HepG2 (cell line): ENCODE measurements at regions not wholly inside any gene's neighbourhood (a gene's known extent, or its start where the extent isn't known, plus 50 kb on each side); places are given as distances from the start of the nearest gene placed in this dataset.

Experiments used
- ATAC-seq: fragments of 200-7000 bp; cut with Tn5 transposase; 3 replicates; pipeline ENCODE4 v1.9.1; 2020; ENCODE audit warnings: mild to moderate bottlenecking, moderate library complexity
- BruUV-seq: library from RNA; stranded (reverse); fragments of 400-500 nt; replicated peaks from 2 replicates; lab custom pipeline; 2021; lab: Mats Ljungman, UMichigan
- CTCF ChIA-PET: fragments of 300-600 bp; formaldehyde crosslinking; extraction: SDS; loops from one replicate; lab custom pipeline; 2021; ENCODE audit warnings: low total read pairs, inconsistent platforms, low intra/inter-chr PET ratio; lab: Yijun Ruan, JAX
- POLR2A ChIA-PET: fragments of 350-600 bp; sonication (Branson Sonifier 250); formaldehyde crosslinking; loops from one replicate; lab custom pipeline; 2020; ENCODE audit warnings: antibody characterized with exemption, inconsistent platforms; lab: Yijun Ruan, JAX
- DNase-seq: peaks from one replicate; pipeline ENCODE4 v3.0.0-alpha.2; 2015; ENCODE audit warnings: low spot score
- FAIRE-seq: peaks from 3 replicates; lab custom pipeline; 2011; peaks lifted over from hg19 to GRCh38; lab: Jason Lieb, UNC
- H2AFZ ChIP-seq: one replicate; pipeline ENCODE4 v1.6.1; 2011; ENCODE audit warnings: low read length, inconsistent platforms
- H3K27ac ChIP-seq: fragments of 300-600 bp; 3 replicates; pipeline ENCODE4 v1.8.0; 2011; ENCODE audit warnings: mixed run types, mild to moderate bottlenecking, mixed read lengths, low read length, inconsistent platforms; ENCODE audit not compliant: insufficient read depth; ENCODE audit errors: extremely low read length
- H3K27me3 ChIP-seq, 2 experiments: fragments of 200-600 bp in 1 of 2; 2 replicates in 1 of 2; 3 replicates in 1 of 2; pipeline versions ENCODE4 v1.6.0 to v1.8.0; 2011; ENCODE audit warnings: low read length in 2 of 2, mild to moderate bottlenecking in 2 of 2, moderate library complexity in 2 of 2, inconsistent platforms in 1 of 2; ENCODE audit not compliant: insufficient read depth in 2 of 2, control insufficient read depth in 1 of 2
- H3K36me3 ChIP-seq, 2 experiments: fragments of 200-600 bp in 1 of 2; replicated peaks in 1 of 2; 2 replicates in 1 of 2; 3 replicates in 1 of 2; pipeline versions ENCODE4 v1.5.1 to v1.8.0; 2011; ENCODE audit warnings: low read length in 2 of 2, inconsistent platforms in 1 of 2; ENCODE audit not compliant: insufficient read depth in 2 of 2, control insufficient read depth in 1 of 2
- H3K4me1 ChIP-seq: 2 replicates; pipeline ENCODE4 v1.5.1; 2012; ENCODE audit warnings: low read length, inconsistent platforms; ENCODE audit not compliant: insufficient read depth
- H3K4me2 ChIP-seq: 2 replicates; pipeline ENCODE4 v1.6.0; 2011; ENCODE audit warnings: low read depth, low read length, inconsistent platforms
- H3K4me3 ChIP-seq, 3 experiments: fragments of 200-600 bp in 1 of 3; sonication (generic), shearing (Covaris generic) in 1 of 3; replicated peaks in 1 of 3; 2 replicates each; pipeline ENCODE4 v1.5.1; 2011 to 2016; ENCODE audit warnings: low read length in 3 of 3, inconsistent platforms in 2 of 3, low read depth in 2 of 3, mild to moderate bottlenecking in 2 of 3, control low read depth in 1 of 3, mixed read lengths in 1 of 3; ENCODE audit not compliant: insufficient read depth in 1 of 3
- H3K79me2 ChIP-seq: one replicate; pipeline ENCODE4 v1.6.1; 2011; ENCODE audit warnings: low read length, inconsistent platforms; ENCODE audit not compliant: insufficient read depth
- H3K9ac ChIP-seq: 2 replicates; pipeline ENCODE4 v1.6.0; 2011; ENCODE audit warnings: mild to moderate bottlenecking, low read depth, low read length, inconsistent platforms; ENCODE audit not compliant: insufficient read depth
- H3K9me3 ChIP-seq: 2 replicates; pipeline ENCODE4 v1.5.1; 2012; ENCODE audit warnings: mild to moderate bottlenecking, low read length
- H4K20me1 ChIP-seq: 2 replicates; pipeline ENCODE4 v1.6.0; 2011; ENCODE audit warnings: inconsistent platforms, mild to moderate bottlenecking, low read length, moderate library complexity; ENCODE audit not compliant: insufficient read depth
- GATAD2A ChIP-seq: IDR thresholded peaks from 2 replicates; pipeline ENCODE4 v1.6.1; 2016
- KAT7 ChIP-seq: IDR thresholded peaks from 2 replicates; pipeline ENCODE4 v1.6.1; 2018; ENCODE audit warnings: borderline replicate concordance, missing compliant biosample characterization
- MTF2 ChIP-seq: sonication (generic); formaldehyde crosslinking; IDR thresholded peaks from 2 replicates; pipeline ENCODE4 v1.5.0; 2020; ENCODE audit warnings: missing genetic modification reagents, borderline replicate concordance
- MXD4 ChIP-seq: IDR thresholded peaks from 2 replicates; pipeline ENCODE4 v1.6.1; 2016; ENCODE audit warnings: mild to moderate bottlenecking, missing biosample characterization, missing genetic modification reagents
- NFE2L2 ChIP-seq: fragments of 150-350 bp; IDR thresholded peaks from 2 replicates; pipeline ENCODE4 v1.6.1; 2014; ENCODE audit warnings: low read length
- RBFOX2 ChIP-seq: fragments of 200-400 bp; formaldehyde crosslinking; IDR thresholded peaks from 2 replicates; pipeline ENCODE4 v1.6.1; 2017; ENCODE audit warnings: low read depth, mild to moderate bottlenecking, low read length
- WGBS: methylation state at CpG from one replicate; pipeline ENCODE4 v1.1.6; 2017; ENCODE audit warnings: low lambda C conversion rate; 5-methylcytosine and 5-hydroxymethylcytosine counted together
- in situ Hi-C: cut with HindIII; loops from 2 replicates; pipeline ENCODE4 v1.10.0; 2017; ENCODE audit warnings: low pct_unique_long_range_greater_than_20kb; ENCODE audit not compliant: extremely low pct_ligation_motif_present
- intact Hi-C: fragments of 100-400 bp; cut with micrococcal nuclease; formaldehyde crosslinking; loops from one replicate; pipeline ENCODE4 v1.10.0; 2022; ENCODE audit not compliant: unreplicated experiment
- TF ChIP-seq, protein P1 (sequence below): sonication (generic); formaldehyde crosslinking; IDR thresholded peaks from 2 replicates; pipeline ENCODE4 v1.4.0; 2020; ENCODE audit warnings: missing genetic modification reagents, mild to moderate bottlenecking, borderline replicate concordance

DNA sequence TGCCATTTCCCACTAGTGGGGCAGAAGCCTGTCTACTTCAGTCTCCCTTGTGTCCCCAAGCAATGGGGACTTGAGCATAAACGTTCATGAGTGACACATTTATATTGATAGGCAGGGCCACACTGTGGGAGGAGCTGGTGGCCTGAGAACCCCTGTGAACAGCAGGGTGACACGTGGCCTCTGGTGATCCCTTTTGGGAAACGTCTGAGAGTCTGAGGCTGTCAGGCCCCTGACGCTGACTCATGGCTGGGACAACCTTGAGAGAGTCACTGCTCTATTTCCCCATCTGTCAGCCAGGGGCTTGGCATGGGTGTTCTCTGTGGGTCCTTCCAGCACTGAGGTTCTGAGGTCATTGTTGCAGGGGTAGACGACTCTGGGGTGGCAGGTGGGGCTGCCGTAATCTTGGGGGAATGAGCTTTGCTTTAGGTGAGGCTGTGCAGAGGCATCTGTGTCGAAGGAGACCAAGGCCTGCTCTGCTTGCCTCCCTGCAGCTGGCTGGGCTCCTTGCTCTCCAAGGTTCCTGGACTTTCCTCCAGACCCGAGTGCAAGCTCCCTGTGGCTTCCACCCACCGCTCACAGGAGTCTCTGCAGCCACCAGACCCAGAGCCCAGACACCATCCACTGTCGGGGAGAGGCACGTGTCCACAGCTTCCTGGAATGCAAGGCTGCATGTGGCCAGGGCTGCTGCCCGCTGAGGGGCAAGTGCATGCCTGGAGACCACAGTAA lies 54.7 kb downstream of the SMIM38 start (continued):
- TF ChIP-seq, protein P1, sequence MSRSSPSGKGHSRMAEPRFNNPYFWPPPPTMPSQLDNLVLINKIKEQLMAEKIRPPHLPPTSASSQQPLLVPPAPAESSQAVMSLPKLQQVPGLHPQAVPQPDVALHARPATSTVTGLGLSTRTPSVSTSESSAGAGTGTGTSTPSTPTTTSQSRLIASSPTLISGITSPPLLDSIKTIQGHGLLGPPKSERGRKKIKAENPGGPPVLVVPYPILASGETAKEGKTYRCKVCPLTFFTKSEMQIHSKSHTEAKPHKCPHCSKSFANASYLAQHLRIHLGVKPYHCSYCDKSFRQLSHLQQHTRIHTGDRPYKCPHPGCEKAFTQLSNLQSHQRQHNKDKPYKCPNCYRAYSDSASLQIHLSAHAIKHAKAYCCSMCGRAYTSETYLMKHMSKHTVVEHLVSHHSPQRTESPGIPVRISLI (CRISPR knock-in tag), result no peak
- TF ChIP-seq GATAD2A (CRISPR knock-in tag) (no peak), MTF2 (no peak), NFE2L2 (no peak)

DNA sequence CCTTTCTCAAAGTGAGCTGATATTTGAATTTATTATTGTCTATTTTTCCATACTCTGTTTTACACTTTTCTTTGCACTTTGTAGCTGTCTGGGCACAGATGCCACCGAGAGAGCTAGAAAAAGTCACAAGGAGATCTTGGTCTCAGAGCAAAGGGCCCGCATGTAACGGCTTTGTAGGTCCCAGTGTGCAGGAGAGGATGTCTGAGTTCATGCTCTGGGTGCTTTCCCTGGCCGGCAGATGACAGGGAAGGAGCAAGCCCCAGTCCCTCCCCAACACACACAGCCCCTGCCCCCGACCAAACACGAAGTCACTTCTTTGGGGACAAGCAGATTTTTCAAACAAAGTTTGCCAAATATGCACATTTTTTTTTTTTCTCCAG lies 55.8 kb downstream of the SMIM38 start:
- no peaks in the 10 kb centered on the region for H4K20me1 ChIP-seq
- TF ChIP-seq RBFOX2 (no peak), KAT7 (CRISPR knock-in tag) (no peak), MXD4 (CRISPR knock-in tag) (no peak)
- 2% methylated on average over 6 of the region's 6 CpGs for WGBS
- no peak overlapping the region for H2AFZ ChIP-seq
- no peaks in the 10 kb centered on the region for H3K36me3 ChIP-seq
- no peak overlapping the region for H3K4me3 ChIP-seq
- peaks cover 4 to 14% of the 10 kb centered on the region in 2 experiments for H3K27me3 ChIP-seq
- no peaks in the 10 kb centered on the region for H3K79me2 ChIP-seq
- FAIRE-seq (no peak), DNase-seq (no peak), ATAC-seq (no peak)
- ChIA-PET CTCF (interaction anchor here (0.5 to 1.9 kb wide), 4 partner anchors 79 to 110 kb away, joined by 3 to 5 read pairs (median 4); no protein-coding TSS in a partner anchor), POLR2A (no interaction called here)
- no peak overlapping the region for H3K9ac ChIP-seq
- intact Hi-C loops (no loop called here), in situ Hi-C loops (loop anchor here (5.0 to 10.0 kb wide), 2 partner anchors 63 to 94 kb away; no protein-coding TSS in a partner anchor)
- no peak overlapping the region for H3K27ac ChIP-seq
- H3K4me1 ChIP-seq, result peaks cover 16% of the 10 kb centered on the region
- no peak overlapping the region for H3K4me2 ChIP-seq
- H3K9me3 ChIP-seq, result no peaks in the 10 kb centered on the region
- BruUV-seq, result no TSS peak
